DMS79 treated with DMSO at 0.1 percent for 48 hours (cell line): ENCODE measurements at regions not wholly inside any gene's neighbourhood (a gene's known extent, or its start where the extent isn't known, plus 50 kb on each side); places are given as distances from the start of the nearest gene placed in this dataset.
"Not testable (repeated sequence)": the region's sequence is repeated elsewhere in the genome, so short reads cannot be mapped to it uniquely, and the experiment has no call there.

Source experiments
- DNase-seq: peaks from one replicate; lab custom pipeline; 2025; lab: John Stamatoyannopoulos, UW

DNA sequence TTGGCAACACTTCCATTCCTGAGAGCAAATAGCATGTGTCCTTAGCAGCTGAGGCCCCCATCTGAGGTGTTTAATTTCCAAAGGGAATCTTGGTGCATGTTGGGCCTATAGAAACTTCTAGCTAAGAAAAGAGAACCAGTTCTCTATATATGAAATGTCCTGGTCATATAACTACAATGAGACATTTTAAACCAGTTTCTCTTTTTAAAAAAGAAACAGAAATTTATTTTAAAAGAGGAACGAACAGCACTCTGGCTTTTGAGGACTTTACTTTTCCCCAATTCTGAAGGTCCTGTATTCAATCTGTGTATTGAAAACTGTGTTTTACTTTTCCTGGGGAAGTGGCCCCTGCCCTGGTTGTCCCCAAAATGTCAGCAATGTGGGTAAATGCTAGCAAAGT is 94.0 kb upstream of the FOXN2 start:
- DNase-seq: no peak

DNA sequence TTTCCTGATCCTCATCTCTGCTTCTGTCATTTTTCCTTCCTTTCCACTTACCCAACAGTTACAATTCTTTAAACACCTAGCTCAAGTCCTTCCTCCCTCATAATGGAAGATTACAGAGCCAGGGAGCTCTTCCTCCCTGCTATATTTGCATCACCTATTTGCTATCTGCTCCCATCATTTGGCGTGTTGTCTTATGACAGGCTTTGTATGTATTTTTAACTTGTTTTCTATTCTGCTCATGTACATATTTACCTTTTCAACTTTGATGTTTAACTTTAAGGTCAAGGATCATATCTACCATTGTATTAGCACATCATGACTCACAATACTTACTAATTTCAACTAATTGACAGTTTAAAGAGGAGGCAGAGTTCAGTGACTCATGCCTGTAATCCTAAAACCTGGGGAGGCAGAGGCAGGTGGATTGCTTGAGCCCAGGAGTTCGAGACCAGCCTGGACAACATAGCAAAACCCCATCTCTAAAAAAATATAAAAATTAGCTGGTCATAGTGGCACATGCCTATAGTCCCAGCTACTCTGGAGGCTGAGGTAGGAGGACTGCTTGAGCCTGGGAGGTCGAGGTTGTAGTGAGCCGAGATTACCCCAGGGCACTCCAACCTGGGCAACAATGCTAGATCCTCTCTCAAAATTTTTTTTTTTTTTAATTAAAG is 92.5 kb upstream of the FOXN2 start:
- no peak for DNase-seq

DNA sequence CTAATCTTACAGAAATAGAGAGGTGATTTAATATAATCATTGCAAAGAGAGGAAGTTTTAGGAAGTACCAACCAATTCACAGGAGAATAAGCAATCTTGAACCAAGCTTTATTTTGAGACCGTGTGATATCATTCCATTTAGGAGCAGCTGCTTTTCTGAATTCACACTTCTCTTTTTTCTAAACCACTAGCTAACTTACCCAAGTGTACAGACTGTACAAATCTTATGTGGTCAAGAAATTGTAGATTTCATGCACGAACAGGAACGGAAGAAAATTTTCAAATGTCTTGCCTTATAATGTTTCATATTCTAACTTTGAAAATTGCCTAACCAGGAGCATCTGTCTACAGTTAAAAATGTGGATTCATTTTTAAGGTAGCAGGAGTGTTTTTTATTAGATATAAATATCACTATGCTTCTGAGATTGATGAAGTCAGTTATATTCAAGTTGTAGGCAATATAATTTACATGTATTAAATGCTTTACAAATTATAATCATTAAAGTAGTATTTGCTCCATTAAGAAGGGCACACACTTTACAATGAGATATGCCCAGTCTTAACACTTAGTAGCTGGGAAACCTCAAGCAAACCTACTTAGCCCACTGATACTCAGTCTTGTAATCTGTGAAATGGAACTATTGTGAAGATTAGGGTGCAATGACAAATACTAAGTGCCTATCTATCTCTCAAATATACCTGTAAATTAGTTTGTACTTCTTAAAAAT is 86.7 kb upstream of the FOXN2 start:
- no peak for DNase-seq

DNA sequence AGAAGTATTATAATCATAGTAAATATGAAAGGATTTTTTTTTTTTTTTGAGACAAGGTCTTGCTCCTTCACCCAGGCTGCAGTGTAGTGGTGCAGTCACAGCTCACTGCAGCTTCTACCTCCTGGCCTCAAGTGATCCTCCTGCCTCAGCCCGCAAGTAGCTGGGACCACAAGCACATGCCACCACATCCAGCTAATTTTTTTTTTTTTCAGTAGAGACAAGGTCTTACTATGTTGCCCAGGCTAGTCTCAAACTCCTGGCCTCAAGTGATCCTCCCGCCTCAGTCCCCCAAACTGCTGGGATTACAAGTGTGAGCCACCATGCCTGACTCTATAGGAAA is 86.2 kb upstream of the FOXN2 start:
- no peak for DNase-seq

DNA sequence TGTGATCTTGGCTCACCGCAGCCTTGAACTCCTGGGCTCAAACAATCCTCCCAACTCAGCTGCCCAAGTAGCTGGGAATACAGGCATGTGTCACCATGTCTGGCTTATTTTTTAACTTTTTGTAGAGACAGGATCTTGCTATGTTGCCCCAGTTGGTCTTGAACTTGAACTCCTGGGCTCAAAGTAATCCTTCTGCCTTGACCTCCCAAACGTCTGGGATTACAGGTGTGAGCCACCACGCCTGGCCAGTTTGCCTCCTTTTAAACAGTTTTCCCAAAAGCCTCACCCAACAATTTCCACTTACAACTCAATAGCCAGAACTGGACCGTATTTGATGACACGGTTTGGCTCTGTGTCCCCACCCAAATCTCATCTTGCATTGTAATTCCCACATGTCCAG is 85.4 kb upstream of the FOXN2 start:
- no peak for DNase-seq

DNA sequence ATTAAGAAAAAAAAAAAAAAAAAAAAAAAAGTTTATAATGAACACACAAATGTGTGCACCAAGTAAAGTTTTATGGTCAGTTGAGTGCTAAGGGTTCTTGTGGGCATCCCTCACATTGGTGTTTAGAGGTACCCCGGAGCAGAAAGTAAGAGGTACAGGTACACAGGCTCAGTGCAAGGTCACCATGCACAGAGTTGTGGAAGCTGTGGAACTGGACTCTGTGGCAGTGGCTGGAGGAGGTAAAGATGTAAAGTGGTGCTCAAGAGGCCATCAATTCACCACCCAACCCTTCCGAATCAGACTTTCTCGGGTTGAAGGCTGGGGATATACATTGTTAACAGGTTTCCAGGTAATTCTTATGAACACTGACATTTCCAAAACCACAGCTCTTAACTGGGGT is 83.6 kb upstream of the FOXN2 start:
- DNase-seq: no peak

DNA sequence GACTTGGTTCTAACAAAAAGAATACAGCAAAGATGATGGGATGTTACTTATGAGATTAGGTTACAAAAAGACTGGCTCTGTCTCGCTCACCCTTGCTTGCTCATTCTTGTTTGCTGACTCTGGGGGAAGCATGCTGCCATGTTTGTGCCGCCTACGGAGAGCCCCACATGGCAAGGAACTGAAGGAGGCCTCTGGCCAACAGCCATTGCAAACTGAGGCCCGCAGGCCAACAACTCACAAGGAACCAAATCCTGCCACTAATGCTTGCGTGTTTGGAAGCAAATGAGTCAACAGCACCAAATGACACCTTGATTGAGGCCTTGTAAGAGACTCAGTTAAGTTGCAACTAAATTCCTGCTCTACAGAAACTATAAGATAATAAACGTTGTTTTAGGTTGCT is 82.1 kb upstream of the FOXN2 start:
- DNase-seq: no peak

DNA sequence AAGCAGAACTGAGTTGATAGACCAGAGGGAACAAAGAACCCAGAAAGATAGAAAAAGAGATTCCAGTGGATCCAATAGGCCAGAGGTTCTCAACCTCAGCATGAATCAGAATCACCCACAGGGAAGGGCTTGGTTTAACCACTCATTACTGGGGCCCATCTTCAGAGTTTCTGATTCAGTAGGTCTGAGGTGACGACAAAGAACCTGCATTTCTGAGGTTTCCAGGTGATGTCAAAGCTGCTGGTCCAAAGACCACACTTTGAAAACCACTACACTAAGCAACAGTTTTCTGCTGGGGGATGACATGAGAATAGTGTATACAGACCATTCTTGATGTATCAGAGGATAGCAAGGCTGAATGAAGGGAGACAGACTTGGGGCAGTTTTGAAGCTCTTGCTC is 81.5 kb upstream of the FOXN2 start:
- DNase-seq: no peak

DNA sequence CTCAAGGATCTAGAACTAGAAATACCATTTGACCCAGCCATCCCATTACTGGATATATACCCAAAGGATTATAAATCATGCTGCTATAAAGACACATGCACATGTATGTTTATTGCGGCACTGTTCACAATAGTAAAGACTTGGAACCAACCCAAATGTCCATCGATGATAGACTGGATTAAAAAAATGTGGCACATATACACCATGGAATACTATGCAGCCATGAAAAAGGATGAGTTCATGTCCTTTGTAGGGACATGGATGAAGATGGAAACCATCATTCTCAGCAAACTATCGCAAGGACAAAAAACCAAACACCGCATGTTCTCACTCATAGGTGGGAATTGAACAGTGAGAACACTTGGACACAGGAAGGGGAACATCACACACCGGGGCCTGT is 80.7 kb upstream of the FOXN2 start:
- not testable (repeated sequence) for DNase-seq

DNA sequence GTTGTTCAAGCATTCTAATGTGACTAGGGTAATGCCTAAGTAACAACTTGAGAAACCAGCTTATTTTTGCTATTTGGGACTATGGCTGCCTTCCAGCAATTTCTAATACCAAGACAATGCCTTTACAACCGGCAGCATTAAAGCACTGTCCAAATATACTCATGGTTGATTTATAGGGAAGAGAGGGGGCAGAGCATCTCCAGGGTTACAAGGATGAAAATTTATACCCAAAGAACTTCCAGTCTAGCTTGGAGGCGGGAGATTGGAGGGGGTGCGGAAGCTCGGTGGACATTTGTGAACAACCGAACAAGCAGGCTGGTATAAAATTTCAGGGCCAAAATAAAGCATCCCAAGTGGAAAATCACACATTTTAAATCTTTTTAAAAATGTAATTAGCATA is 79.4 kb upstream of the FOXN2 start:
- DNase-seq: peak; percentile 31

DNA sequence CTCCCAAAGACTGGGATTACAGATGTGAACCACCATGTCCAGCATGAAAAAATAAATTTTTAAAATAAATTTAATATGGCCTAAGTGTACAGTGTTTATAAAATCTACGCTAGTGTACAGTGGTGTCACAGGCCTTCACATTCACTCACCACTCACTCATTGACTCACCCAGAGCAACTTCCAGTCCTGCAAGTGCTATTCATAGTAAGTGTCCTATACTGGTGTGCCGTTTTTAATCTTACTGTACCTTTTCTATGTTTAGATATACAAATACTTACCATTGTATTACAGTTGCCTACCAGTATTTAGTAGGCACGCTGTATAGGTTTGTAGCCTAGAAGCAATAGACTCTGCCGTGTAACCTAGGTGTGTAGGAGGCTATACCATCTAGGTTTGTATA is 76.1 kb upstream of the FOXN2 start:
- no peak for DNase-seq

DNA sequence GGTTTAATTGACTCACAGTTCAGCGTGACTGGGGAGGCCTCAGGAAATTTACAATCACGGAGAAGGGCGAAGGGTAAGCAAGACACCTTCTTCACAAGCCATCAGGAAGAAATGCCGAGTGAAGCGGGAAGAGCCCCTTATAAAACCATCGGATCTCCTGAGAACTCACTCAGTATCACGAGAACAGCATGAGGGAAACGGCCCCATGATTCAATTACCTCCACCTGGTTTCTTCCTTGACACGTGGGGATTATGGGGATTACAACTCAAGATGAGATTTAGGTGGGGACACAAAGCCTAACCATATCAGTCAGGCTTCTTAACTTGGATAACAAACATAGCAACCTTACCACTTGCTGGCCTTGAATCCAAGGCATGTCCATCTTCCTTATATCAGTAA is 73.6 kb upstream of the FOXN2 start:
- DNase-seq: no peak

DNA sequence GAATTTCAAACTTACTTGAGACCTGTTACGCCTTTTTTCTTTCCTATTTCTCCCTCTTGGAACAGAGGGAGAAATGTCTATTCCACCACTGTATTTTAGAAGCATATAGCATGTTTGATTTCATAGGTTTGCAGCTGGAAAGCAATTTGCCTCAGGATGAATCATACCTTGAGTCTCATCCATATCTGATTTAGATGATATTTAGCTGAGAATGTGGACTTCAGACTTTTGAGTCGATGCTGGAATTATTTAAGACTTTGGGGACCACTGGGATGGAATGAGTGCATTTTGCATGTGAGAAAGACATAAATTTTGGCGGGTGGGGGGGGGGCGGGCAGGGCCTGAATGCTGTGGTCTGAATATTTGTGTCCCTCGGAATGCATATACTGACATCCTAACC is 67.3 kb upstream of the FOXN2 start:
- no peak for DNase-seq

DNA sequence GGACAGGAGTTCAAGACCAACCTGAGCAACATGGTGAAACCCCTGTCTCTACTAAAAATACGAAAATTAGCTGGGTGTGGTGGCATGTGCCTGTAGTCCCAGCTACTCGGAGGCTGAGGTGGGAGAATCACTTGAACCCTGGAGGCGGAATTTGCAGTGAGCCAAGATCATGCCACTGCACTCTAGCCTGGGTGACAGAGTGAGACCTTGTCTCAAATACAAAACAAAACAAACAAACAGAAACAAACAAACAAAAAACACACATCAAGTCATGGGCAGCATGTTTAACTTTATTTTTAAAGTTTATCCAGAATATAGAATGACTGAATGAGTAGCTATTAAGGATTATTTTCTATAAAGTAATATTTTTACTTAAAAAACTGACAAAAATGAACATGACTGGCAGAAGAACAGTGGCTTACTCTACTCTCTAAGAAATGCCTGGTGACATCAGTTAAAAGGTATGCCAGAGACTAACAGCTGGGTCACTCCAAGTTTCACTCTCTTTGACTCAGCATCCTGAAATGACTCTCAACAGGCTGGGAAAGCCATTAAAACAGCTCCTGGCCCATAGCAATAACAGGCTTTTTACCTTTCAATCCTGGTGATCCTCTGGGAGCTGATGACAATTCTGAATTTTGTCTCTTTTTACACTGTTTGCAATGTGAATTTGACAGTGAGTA is 66.1 kb upstream of the FOXN2 start:
- peak; percentile 67 for DNase-seq

DNA sequence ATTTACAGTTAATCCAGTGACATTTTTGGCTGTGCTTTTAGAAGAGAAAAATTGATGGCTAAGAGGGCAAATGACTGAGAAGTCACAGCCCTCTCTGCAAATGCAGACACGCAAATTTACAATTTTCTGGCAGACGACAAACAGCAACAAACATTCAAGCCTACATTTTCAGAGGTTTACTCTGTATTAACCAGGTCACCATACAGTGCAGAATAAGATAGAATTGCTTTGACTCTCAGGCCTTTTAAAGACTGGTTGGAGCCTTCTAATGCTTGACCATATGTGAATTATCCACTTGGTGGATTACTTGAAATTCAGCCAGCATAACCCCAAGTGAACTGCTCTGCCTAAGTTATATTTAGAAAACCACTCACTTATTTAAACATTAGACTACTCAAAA is 65.5 kb upstream of the FOXN2 start:
- peak; percentile 54 for DNase-seq

DNA sequence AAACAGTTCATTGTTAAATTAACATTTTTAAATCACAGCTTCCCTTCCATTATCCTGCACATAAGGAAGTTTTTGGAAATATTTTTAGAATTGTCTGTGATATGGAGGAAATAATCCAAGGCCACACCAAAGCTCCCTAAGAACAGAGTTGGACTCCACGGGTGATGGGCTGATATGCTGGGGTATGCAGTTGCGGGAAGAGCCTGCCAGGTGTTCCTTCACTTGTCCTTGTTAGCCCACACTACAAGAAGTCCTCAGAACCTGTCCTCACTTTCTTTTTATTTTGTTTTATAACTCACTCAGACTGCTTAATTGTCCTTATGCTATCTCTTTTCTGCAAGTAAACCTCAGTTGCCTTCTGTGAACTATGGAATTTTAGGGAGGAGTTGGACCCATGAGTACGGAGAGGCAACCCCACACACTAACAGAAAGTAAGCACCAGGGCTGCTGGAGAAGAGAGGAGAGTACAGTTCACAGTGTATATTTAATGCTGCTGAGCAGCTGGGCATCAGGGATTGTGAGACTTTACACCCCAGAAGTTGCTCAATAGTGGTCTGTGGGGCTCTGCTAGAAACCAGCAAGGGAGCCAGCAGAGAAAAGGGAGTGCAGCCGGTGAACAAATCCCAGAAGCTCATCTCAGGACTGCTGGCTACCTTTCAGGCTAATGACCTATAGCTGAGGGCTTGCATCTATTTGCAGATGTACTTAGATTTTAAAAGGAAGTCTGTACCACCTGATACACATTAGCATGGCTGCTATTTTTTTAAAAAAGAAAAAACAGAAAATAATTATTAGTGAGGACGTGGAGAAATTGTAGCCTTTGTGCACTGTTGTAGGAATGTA is 64.6 kb upstream of the FOXN2 start:
- peak; percentile 50 for DNase-seq

DNA sequence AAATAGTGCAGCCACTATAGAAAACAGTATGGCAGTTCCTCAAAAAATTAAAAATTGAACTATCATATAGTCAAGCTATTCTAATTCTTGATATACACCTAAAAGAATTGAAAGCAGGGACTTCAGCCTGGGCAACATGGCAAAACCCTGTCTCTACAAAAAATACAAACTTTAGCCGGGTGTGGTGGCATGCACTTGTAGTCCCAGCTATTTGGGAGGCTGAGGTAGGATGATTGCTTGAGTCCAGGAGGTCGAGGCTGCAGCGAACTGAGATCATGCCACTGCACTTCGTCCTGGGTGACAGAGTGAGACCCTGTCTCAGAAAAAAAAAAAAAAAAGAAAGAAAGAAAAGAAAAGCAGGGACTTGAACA is 64.0 kb upstream of the FOXN2 start:
- DNase-seq: no peak

DNA sequence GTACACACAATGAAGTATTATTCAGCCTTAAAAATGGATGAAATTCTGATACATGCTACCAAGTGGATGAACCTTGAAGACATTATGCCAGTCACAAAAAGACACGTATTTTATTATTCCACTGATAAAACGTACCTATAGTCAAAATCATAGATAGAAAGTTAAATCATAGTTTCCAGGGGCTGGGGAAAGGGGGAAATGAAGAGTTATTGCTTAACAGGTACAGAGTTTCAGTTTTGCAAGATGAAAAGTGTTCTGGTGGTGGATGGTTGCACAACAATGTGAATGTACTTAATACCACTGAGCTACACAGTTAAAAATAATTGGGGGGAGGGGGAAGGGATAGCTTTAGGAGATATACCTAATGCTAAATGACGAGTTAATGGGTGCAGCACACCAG is 63.5 kb upstream of the FOXN2 start:
- no peak for DNase-seq

DNA sequence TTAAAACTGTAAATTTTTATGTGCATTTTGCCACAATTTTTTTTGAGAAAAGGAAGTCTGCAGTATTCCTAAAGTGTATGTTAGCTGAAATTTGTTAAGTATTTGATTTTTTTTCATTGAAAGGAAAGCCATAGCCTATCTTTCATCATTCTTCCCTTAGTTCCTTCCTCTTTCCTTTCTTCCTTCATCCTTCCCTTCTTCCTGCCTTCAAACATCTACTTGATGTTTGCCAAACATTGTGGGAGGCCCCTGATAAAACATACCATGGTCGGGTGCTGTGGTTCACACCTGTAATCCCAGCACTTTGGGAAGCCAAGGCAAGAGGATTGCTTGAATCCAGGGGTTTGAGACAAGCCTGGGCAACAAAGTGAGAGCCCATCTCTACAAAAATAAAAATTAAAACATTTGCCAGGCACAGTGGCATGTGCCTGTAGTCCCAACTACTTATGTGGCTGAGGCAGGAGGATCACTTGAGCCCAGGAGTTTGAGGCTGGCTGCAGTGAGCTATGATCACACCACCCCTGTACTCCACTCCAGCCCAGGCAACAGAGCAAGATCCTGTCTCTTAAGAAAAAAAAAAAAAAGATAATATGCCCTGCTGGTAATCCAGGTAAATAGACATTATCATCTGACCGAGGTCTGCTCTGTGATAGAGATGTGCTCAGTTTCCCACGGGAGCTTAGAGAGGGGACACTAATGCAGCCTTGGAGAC is 62.9 kb upstream of the FOXN2 start:
- no peak for DNase-seq

DNA sequence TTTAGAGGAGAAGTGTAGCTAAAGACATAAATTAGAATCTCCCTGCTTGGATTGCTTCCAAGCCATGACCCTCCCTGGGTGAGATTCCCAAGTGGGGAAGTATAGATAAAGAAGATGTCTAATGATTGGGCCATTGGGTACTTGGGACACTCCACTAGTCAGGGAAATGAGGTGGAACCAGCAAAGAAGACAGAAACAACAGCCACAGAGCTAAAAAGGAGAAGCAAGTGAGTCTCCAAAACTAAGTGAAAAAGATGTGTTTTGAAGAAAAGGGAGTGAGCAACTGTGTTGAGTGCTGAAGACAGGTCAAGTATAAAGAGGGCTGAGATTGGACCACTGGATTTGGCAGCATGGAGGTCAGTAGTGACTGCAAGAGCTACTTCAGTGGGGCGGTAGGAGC is 61.2 kb upstream of the FOXN2 start:
- DNase-seq: peak; percentile 45

DNA sequence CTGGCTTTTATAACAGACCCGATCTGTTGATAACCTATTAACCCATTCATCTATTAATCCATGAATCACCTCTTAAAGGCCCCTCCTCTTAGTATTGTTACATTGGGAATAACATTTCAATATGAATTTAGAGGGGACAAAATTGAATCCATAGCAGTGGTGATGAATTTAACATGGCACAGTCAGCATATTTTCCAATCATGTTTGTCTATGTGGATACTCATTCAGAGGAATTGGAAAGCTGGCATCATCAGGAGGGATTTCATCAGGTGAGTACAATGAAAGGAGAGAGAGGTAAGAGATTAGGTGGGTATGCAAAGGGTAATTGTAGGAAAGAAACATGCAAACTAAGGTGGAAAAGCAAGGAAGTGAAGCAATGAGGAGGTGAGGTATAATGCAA is 59.6 kb upstream of the FOXN2 start:
- DNase-seq: no peak

DNA sequence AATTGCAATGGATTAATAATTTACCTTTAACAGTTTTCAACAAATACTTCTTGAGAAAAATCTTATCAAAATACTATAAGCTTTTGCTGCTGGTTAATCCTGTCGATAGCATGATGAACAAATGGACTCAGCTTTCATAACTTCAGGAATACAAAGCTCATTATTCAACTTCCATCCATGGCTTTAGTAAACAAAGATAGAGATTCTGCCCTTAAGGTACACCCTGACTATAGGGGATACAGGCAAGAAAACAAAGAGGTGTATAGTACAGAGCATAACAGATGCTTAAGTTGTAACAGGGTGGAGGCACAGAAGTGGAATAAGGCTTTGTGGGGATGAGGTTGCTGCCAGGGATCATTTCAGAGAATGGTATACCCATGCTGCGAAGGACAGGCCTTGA is 57.0 kb upstream of the FOXN2 start:
- no peak for DNase-seq
